ENCODE measurements at regions not wholly inside any gene's neighbourhood (a gene's known extent, or its start where the extent isn't known, plus 50 kb on each side); places are given as distances from the start of the nearest gene placed in this dataset.

DNA sequence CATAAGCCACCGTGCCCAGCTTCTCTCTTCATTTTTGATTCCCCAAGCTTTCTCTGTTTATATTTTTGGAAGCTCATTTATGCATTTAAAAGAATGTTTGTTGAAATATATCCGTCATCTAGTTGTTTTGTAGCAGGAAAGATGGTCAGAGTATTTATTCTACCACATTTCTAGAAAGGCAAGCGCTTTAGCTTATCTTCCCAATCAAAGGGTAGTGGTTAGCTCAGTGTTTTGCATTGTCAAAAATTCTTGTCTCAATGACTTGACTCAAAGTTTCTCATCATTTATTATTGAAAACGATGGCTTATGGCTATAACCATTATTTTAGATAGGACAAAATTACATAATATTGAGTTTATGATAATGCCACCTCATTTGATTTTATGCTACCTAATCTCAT is 116.1 kb upstream of the ZP4 start:
- DNase-seq (ENCODE audit: low read depth): no peak

DNA sequence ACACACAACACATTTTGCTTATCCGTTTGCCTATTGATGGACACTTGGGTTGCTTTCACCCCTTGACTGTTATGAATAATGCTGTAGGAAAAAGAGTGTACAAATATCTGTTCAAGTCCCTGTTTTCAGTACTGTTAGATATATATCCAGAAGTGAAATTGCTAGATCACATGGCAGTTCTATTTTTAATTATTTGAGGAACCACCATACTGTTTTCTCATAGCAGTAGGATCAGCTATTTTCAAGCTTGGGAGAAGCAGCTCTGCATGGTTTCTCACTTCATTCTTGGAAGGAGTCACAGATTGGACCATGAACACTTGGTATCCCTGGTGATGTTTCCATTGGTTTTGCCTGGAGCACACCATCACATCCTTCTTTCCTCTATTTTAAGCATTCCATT is 114.4 kb upstream of the ZP4 start:
- no peak for DNase-seq (ENCODE audit: low read depth)

DNA sequence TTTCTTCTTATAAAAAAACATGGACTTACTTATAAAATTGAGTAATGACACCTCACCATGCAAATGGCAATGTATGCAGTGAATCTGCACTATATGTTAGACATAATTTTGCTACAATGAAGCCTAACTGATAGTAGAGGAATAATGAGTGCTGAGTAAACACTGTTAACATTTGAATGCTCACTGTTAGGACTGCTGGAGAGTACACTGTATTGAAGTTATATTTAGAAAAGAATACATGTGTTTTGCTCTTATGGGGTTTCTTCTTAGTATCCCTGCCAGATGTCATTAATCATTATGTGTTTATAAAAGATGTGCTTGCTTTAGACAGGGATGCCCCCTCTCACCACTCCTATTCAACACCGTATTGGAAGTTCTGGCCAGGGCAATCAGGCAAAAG is 111.1 kb upstream of the ZP4 start:
- no peak for DNase-seq (ENCODE audit: low read depth)

DNA sequence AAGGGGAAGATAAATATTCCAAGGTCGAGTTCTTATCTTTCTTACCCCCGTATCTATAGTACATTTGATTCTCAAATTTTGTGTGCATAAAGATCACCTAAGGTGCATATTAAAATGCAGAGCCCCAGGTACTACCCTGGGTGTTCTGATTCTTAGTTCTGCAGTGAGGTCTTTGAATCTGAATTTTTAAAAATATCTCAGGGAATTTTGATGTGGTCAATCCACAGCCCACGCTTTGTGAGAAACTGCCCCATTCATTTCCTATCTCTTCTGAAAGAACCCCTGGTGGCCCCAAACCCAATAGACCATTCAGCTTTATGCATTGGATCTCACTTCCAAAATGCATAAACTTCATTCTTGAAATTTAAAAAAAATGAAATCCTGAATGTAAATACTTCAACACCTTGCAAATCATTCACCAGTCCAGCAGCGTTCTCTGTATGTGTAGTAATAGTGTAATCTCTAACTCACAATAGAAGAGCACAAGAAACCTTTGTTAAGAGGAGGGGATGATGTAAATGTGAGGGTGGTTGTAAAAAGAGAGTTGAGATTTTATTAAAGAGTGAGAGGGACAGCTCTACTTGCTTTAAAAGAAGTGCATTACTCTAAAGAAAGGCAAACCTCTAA is 108.8 kb upstream of the ZP4 start:
- no peak for DNase-seq (ENCODE audit: low read depth)

DNA sequence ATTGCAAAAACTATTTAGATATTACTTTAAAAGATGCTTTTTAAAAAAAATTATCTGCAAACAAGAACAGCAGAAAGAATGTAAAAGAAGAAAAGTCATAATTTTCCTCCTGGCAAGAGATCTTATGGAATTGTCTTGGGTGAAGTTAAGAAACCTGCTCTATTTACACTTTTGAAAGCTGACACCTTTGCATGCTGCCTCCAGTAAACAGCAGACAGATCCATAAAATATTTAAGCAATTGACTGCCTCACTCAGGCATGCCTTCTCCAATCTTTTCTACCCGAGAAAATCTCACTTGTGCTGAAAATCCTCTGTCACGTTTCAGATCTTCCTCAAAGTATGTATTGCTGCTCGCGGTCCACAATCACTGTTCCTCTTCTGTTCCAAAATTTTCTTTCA is 107.9 kb upstream of the ZP4 start:
- no peak for DNase-seq (ENCODE audit: low read depth)

DNA sequence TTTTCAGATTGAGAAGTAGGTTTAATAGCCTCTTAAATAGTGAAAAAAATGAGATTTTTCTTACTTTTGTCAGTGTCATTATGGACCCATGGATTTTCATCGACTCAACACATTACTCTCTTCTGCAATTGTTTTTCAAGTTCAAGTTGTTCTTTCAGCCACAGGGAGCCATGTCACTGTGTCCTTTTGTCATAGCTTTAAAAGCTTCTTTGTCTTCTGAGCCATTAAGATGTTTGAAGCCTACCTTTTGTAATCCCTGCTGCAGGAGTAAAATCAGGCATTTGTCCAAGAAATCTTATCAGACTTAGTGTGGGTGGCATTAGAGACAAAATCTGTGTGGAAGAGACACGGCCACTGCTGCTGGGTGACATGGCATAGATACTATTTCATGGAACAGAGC is 92.8 kb upstream of the ZP4 start:
- no peak for DNase-seq (ENCODE audit: low read depth)

DNA sequence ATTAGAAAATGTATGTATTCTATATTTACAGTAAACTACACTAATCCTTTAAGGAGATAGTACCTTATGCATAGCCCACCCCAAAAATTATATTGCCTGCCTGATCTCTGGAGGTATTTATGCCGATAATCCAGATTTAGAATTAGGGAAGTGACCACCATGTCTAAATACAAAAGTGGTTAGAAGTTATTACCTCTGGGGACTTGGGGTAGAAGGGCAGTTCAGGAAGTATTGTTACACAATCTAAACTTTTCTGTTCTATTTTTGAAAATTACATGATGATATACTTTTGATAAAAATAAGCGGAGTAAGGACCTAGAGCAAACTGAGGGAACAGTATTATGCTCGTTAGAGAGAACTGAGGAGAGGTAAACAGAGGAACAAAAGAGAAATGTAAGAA is 90.5 kb upstream of the ZP4 start:
- DNase-seq (ENCODE audit: low read depth): no peak

DNA sequence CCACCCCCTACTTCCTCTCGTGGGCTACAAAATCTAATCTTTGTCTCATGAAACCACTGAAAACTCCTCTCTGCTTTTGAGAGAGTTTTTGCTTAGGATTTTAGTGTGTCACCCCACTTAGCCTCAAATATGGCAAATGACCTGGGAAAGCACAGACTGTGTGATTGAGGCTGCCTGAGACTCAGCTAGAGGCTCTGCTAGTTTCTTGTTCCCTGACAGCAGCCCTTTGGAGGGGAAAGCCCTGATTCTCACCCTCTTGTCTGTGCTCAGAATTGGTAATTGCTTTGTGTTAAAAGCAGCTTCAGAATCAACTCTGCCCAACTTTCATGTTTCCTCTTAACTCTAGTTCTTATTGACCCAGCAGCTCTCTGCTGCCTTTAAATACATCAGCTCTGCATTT is 85.6 kb upstream of the ZP4 start:
- DNase-seq (ENCODE audit: low read depth): no peak

DNA sequence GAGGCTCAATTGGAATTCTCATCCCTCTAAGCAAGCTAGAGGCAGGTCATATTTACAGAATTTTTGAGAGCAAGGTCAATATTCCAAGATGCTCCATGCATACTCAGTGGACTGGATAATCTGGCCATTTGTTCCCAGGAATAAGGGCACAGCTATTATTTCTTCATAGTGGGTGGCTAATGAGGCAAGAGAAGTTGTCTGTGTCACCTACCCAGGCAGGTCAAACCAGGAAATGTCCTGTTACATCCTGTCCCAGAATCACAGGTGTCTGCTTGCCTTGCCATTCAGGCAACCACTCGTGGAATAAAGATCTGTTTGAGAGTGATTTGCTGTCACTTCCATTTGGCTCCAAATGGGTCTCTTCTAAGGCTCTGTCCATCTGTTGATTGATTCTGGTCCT is 85.2 kb upstream of the ZP4 start:
- no peak for DNase-seq (ENCODE audit: low read depth)

DNA sequence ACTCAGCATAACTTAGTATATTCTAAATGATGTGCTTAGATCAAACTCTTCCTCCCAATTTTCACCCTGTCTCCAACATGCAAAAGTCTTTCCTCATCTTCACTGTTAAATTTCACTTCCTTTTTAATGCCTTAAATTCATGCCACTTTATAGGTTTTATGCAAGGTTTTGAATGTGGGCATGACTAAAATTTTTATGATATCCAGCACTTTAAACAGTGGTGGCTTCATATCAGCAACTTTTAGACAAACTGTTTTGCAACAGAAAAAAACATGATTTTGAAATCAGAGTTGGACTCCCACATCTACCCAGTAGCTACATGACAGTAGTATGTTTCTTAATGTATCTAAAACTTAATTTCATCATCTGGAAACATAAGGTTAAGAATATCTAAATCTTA is 84.7 kb upstream of the ZP4 start:
- no peak for DNase-seq (ENCODE audit: low read depth)

DNA sequence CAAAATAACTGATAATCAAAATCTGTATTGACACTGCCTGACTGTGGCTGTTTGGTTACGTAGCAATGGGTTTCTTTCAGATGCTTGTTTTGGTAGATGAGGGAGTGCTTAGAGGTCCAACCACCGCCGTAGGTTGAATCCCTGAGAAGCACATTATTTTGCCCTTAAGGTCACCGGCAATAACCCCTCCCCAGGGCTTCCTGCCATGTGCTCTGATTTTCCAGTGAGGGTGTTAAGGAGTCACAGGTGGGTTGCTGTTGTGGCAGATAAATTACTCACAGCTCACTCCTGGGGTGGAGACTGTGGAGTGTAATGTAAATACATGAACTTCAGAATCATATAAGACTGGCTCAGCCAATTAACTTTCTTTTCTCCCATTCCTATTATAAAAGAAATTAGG is 81.5 kb upstream of the ZP4 start:
- no peak for DNase-seq (ENCODE audit: low read depth)

DNA sequence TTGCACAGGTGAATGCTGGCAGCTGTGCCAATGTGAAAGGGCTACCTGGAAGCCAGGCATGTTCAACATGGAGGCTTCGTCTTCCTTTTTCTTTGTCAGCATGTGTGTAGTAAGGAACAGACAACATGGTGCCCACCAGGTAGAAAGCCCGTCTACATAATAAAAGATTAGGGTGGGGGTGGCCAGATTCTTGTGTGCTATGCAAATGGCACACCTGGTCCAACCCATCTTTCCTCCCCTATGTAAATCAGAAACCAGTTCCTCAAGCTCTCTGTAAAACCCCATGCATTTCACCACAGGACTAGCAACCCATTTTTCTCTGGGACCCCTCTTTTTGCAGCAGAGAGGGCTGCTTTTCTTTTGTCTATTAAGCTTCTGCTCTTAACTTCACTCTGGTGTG is 72.3 kb upstream of the ZP4 start:
- no peak for DNase-seq (ENCODE audit: low read depth)

DNA sequence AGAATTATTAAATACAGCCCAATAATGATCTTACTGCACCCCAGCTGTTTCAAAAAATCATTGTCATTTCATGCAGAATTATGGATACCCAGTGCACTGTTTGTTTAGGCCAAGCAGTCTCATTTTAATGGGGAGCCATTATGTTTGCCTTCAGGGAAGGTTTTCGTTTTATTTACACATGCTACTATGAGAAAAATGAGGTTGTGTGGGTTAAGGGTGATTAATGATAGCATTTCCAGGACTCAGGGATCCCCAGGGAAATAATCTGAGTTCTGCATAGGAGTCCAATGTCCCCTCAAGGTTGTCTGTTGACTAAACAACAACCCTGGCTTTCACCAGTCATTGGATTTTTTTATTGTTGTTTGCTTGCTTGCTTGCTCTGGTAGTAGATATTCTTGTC is 71.0 kb upstream of the ZP4 start:
- DNase-seq (ENCODE audit: low read depth): no peak

DNA sequence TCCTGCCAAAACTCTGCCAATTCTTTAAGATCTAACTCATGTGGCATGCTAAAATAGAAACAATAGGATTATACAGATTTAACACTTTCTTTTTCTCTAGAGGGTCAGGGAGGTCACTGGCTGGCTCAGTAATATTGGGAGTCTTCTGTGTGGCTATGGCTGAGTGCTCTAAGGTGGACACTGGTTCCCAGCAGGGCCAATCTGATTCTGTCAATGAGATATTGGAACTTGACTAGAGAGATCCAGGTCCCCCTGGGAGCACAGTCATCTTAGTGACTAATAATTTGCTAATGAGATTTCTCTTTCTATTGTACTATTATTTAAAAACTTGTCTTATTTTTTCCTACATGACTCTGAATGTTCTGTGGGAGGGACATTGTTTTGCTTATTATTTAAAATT is 69.1 kb upstream of the ZP4 start:
- no peak for DNase-seq (ENCODE audit: low read depth)

DNA sequence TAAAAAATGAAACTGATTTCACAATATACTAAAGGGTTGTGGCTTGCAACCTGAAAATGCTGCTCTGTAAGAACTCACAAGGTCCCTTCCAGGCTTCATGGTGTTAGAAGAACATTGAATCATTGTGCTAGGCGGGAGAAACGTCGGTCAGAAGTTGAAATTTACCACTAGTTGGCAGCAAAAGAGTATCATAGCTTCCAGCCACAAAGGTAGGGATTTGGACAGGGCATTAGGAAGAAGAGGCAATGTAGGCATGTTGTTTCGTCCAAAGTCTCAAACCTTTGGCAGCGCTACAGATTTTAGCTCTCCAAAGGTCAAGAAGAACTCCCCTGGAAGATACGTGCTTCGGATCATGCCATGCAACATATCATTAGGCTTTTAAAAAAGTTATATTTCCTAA is 62.5 kb upstream of the ZP4 start:
- no peak for DNase-seq (ENCODE audit: low read depth)

Data from forelimb muscle (tissue), 1 donor.